ENCODE measurements at regions not wholly inside any gene's neighbourhood (a gene's known extent, or its start where the extent isn't known, plus 50 kb on each side); places are given as distances from the start of the nearest gene placed in this dataset.

GRCh38 chr7:115128154-115128553 lies 206.3 kb downstream of the MDFIC start:
- FAIRE-seq (no peak), DNase-seq (ENCODE audit: low read depth in 1 of 2, low spot score in 2 of 2) (no peak)
- Histone ChIP-seq H2BK5ac (ENCODE audit: low read depth, low read length) (no peak overlapping the region), H3K79me1 (ENCODE audit: low read depth, low read length) (no peaks in the 10 kb centered on the region), H2BK12ac (ENCODE audit: low read depth, low read length) (no peak overlapping the region), H3K18ac (ENCODE audit: extremely low read depth, low read length) (no peak overlapping the region), H2AK5ac (ENCODE audit: low read depth, low read length) (no peak overlapping the region), H3K27me3 (replicated peaks in 1 of 4; ENCODE audit: control insufficient read depth in 3 of 4, extremely low read depth in 1 of 4, insufficient read depth in 3 of 4, low read length in 3 of 4) (no peaks in the 10 kb centered on the region), H3K36me3 (ENCODE audit: control insufficient read depth in 2 of 4, insufficient read depth in 4 of 4, low read length in 3 of 4) (no peaks in the 10 kb centered on the region), H3K27ac (ENCODE audit: low read depth, low read length) (no peak overlapping the region), H3K79me2 (ENCODE audit: control insufficient read depth in 1 of 2, insufficient read depth in 2 of 2, low read length in 2 of 2) (no peaks in the 10 kb centered on the region), H3K23ac (ENCODE audit: insufficient read length) (no peak overlapping the region), H3K14ac (ENCODE audit: insufficient read length) (no peak overlapping the region), H3K4me3 (ENCODE audit: extremely low read depth in 1 of 4, insufficient read depth in 2 of 4, low read depth in 3 of 4, low read length in 4 of 4) (no peak overlapping the region), H4K20me1 (replicated peaks in 1 of 2; ENCODE audit: control insufficient read depth in 1 of 2, insufficient read depth in 2 of 2, low read length in 2 of 2) (no peaks in the 10 kb centered on the region), H3K4me2 (ENCODE audit: insufficient read depth in 1 of 2, low read depth in 2 of 2, low read length in 2 of 2) (no peak overlapping the region), H2BK120ac (replicated peaks; ENCODE audit: low read depth, low read length) (no peak overlapping the region), H3K9me3 (ENCODE audit: insufficient read depth in 2 of 2, low read depth in 1 of 2, low read length in 1 of 2) (no peaks in the 10 kb centered on the region), H4K5ac (ENCODE audit: insufficient read length, low read depth, low read length) (no peak overlapping the region), H3K23me2 (ENCODE audit: low read depth, low read length) (no peaks in the 10 kb centered on the region), H3K56ac (replicated peaks; ENCODE audit: insufficient read length, low read depth, low read length) (no peak overlapping the region), H4K8ac (ENCODE audit: extremely low read depth, insufficient read depth, low read length) (no peak overlapping the region), H3K4ac (replicated peaks; ENCODE audit: insufficient read length, low read depth, low read length) (no peak overlapping the region), H3K9ac (replicated peaks in 1 of 4; ENCODE audit: extremely low read depth in 1 of 4, low read depth in 3 of 4, low read length in 3 of 4) (no peak overlapping the region), H4K91ac (replicated peaks; ENCODE audit: insufficient read length, low read length) (no peak overlapping the region), H2BK15ac (ENCODE audit: low read length) (no peak overlapping the region), H2BK20ac (ENCODE audit: low read length) (no peak overlapping the region), H2AFZ (ENCODE audit: low read length) (no peak overlapping the region), H3K4me1 (replicated peaks in 1 of 4; ENCODE audit: control insufficient read depth in 3 of 4, insufficient read depth in 4 of 4, low read length in 3 of 4) (no peaks in the 10 kb centered on the region)
- WGBS, 2 experiments (ENCODE audit: extremely low coverage in 1 of 2, insufficient coverage in 1 of 2, insufficient read length in 1 of 2, insufficient replicate concordance in 2 of 2, low coverage in 1 of 2, low lambda C conversion rate in 2 of 2, missing lambda C conversion rate in 1 of 2), result 98% methylated on average over 2 of the region's 2 CpGs; no CpG with 5 or more reads in 1 of the 2 experiments
- TF ChIP-seq FOSL1 (IDR thresholded peaks at IDR 0.05; ENCODE audit: insufficient read depth, low read depth, low read length) (no peak), RNF2 (IDR thresholded peaks at IDR 0.05; ENCODE audit: borderline replicate concordance, low read depth, low read length, missing control alignments, poor library complexity, severe bottlenecking) (no peak), POU5F1 (IDR thresholded peaks at IDR 0.05; ENCODE audit: low read depth, low read length) (no peak), EZH2 (IDR thresholded peaks at IDR 0.05; ENCODE audit: low read depth, low read length, severe bottlenecking) (no peak), CBX8 (IDR thresholded peaks at IDR 0.05; ENCODE audit: borderline replicate concordance, low read depth, low read length) (no peak), JUN (IDR thresholded peaks at IDR 0.05; ENCODE audit: low read depth, low read length) (no peak), CTBP2 (IDR thresholded peaks at IDR 0.05; ENCODE audit: borderline replicate concordance, insufficient read depth, insufficient read length, low read length) (no peak), TAF7 (optimal IDR thresholded peaks at IDR 0.05; ENCODE audit: borderline replicate concordance, low read depth, low read length) (no peak)
- ChIA-PET CTCF (ENCODE audit: partially characterized antibody) (interaction anchor here (1.2 kb wide), 1 partner anchor 128 kb away, joined by 3 read pairs; no protein-coding TSS in a partner anchor), POLR2A (ENCODE audit: partially characterized antibody) (no interaction called here)
